ENCODE measurements at regions not wholly inside any gene's neighbourhood (a gene's known extent, or its start where the extent isn't known, plus 50 kb on each side); places are given as distances from the start of the nearest gene placed in this dataset.

GRCh38 chr3:107205358-107205757 is 171.9 kb upstream of the CCDC54 start:
- no peak for TF ChIP-seq CTCF (IDR thresholded peaks at IDR 0.05)
- no peak for TF ChIP-seq POLR2A (IDR thresholded peaks at IDR 0.05)
